A673 (cell line): ENCODE measurements at regions not wholly inside any gene's neighbourhood (a gene's known extent, or its start where the extent isn't known, plus 50 kb on each side); places are given as distances from the start of the nearest gene placed in this dataset.

Experiments used
- CTCF ChIP-seq: fragments of 300-800, 200-600 bp; sonication (generic); conservative IDR thresholded peaks from 2 replicates; pipeline ENCODE4 v1.5.1; 2017; ENCODE audit warnings: low read depth, mild to moderate bottlenecking, antibody characterized with exemption, low read length, moderate library complexity, mixed read lengths
- EZH2 ChIP-seq: fragments of 200-600 bp; sonication (generic); IDR thresholded peaks from 2 replicates; pipeline ENCODE4 v1.6.1; 2017; ENCODE audit warnings: borderline replicate concordance, low read depth, mild to moderate bottlenecking, mixed read lengths, antibody characterized with exemption, low read length; ENCODE audit not compliant: poor library complexity, severe bottlenecking

DNA sequence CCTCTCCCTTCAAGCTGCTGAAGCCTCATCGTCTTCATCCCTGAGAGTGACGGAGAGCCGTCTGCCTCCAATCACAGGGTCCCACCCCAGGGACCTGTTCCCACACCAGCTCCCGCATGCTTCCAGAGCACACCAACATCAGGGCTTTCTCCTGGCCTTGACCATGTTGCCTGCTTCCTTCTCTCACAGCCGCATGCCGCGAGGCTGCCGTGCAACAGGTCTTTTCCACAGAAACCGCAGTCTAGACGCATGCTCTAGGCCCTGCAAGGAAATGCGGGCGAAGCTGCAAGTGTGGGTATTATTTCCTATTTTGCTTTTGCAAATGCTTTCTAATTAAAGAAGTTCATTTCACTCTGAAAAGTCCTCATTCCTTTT is 277.8 kb downstream of the EIPR1 start:
- TF ChIP-seq CTCF: no peak
- TF ChIP-seq EZH2: no peak
